ENCODE measurements at regions not wholly inside any gene's neighbourhood (a gene's known extent, or its start where the extent isn't known, plus 50 kb on each side); places are given as distances from the start of the nearest gene placed in this dataset.

GRCh38 chrX:120819126-120819525 is 56.5 kb downstream of the CT47B1 start:
- DNase-seq (ENCODE audit: low spot score) (no peak), FAIRE-seq (no peak)

DNA sequence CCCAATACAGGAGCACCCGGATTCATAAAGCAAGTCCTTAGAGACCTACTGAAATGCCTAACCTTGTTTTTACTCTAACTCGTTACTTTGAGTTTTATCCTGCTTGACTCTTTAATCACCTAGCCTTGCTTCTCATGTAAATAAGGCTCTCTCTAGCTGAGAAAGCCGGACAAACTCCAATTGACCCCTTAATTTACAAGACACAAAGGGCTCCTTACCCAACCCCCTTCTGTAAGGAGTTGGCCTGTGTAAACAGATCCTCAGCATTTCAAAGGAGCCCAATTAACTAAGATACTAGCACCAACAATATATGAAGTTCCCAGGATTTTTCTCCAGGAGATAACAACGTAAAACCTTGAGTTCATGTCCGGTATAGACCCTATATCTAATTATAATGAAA is 61.7 kb downstream of the CT47B1 start:
- FAIRE-seq (no peak), DNase-seq (ENCODE audit: low spot score) (no peak)

- DNase-seq (ENCODE audit: low spot score) = no peak
- no peak for FAIRE-seq
Measured at GRCh38 chrX:120801426-120801825, 74.2 kb downstream of the CT47B1 start.

GRCh38 chrX:120797188-120797851 is 78.3 kb downstream of the CT47B1 start:
- FAIRE-seq = no peak

GRCh38 chrX:120795301-120795700 is 80.4 kb downstream of the CT47B1 start:
- DNase-seq (ENCODE audit: low spot score) (no peak), FAIRE-seq (no peak)

More at GRCh38 chrX:120797188-120797851, 78.3 kb downstream of the CT47B1 start:
- DNase-seq (ENCODE audit: low spot score) = no peak

DNA sequence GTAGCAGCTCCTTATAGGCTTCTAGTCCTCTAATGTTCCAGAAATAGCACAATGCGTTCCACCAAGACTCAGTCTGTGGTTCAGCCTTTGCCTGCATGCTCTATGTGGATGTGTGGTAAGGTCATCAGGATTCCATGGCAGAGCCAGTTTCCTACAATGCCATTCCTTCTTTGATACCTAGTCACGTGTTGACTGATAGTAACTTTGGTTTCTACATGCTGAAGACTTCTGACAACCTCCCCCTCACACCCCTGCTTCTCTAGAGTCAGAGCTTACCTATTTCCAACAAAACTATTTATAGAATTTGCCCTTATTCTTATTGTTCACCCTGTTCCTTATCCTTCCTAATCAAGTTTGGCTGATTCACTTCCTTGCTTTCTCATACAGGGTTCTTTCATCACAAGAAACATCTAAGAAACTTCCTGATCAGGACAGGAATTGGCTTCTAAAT is 81.1 kb downstream of the CT47B1 start:
- FAIRE-seq (no peak), DNase-seq (ENCODE audit: low spot score) (no peak)

- FAIRE-seq (no peak), DNase-seq (ENCODE audit: low spot score) (no peak)
Measured at GRCh38 chrX:120793098-120793497, 82.6 kb downstream of the CT47B1 start.

DNA sequence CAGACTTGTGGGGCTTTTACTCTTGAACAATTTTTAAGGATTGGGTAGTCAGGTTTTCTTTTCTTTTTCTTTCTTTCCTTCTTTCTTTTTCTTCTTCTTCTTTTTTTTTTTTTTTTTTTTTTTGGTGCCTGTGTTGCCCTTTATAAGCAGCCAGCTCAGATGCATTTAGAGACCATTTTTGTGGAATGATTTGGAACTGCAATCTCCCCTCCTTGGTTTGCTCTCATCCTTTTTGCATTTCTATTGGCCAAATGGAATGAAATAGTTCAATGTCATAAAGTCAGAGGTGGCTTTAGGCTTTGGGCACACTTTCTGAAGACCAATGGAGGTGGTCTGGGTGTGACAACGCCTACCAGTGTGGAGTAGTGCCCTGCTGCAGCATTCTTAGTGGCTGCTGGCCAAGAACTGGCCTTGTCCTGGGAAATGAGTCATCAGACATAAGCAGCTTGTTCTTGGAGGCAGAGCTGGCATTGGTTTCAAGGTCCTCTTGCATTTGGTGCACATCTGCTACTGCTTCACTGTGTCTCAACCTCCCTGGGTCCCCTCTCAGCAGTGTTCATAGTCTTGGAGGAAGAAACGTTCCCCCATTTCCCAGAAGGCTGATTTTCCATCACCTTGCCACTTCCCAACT is 84.5 kb downstream of the CT47B1 start:
- peak; percentile 29 for DNase-seq (ENCODE audit: low spot score)
- no peak for FAIRE-seq

DNA sequence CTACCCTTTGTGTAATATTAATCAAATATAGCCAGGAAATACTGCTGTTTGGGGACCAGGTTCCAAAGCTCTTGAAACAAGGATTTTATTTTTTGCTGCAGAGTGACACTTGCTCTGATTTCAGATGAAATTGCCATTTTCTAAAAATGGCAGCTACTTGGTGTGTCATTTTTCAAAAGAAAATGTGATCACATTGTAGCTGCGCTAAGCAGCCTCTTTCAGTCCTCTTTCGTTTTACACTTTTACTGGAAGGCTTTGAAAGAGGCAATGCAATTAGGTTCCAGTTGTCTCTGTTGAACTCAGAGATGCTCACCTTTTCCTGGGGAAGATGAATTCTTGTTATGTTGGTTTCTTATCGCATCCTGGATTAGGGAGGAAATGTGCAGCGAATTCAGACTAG is 85.1 kb downstream of the CT47B1 start:
- no peak for FAIRE-seq

DNA sequence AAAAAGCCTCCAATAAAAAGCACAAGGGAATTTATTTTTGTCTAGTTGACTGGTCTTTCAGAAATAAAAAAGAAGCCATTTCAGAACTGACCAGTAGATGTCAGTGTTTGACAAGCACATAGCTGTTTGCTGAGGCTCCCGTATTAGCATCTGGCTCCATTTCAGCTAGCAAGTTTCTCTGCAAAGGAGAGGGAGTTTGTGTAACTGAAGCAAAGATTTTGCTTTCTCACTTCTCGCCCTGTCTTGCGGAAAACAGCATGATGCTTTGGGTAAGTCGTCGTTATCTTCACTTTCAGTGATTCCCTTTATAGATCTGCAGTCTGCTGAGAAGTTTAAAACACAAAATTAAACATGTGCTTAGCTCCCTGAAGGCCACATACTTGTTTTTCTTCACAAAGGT is 85.5 kb downstream of the CT47B1 start:
- FAIRE-seq (no peak), DNase-seq (ENCODE audit: low spot score) (peak; percentile 24)

More for the DNA sequence above, 85.1 kb downstream of the CT47B1 start:
- DNase-seq (ENCODE audit: low spot score) = no peak

GRCh38 chrX:120781403-120781802 is 94.3 kb downstream of the CT47B1 start:
- no peak for FAIRE-seq
- DNase-seq (ENCODE audit: low spot score) = no peak

DNA sequence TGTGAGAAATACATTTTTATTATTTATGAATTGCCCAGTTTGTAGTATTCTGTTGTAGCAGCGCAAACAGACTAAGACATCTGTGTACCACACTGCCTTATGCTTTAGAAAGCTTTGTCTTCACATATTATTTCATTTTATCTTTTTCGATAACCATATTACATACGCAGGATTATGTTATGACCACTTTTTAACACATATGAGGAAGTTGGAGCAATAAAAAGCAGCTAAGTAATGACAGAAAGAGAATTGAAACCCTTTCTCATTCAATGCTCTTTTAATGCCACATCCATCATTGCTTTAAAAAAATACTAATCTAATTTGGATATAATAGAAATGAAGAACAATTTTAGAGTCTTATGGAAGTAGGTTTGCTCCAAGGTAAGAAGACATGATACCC is 99.7 kb downstream of the CT47B1 start:
- no peak for FAIRE-seq
- DNase-seq (ENCODE audit: low spot score) = no peak

DNA sequence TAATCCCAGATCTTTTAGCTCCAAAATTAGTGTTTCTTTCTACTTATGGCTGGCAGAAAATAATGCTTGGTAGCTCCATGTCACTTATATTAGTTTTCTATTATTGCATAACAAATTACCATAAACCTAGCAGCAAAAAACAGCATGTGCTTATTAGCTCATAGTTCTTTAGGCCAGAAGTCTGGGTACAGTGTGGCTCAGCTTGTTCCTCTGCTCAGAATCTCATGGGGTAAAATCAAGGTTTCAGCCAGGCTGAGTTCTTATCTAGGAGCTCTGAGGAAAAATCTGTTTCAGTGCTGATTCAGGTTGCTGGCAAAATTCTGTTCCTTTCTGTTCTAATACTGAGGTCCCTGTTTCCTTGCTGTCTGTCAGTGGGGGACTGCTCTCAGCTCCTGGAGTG is 101.1 kb downstream of the CT47B1 start:
- DNase-seq (ENCODE audit: low spot score) = no peak
- FAIRE-seq = no peak

- FAIRE-seq = no peak
- no peak for DNase-seq (ENCODE audit: low spot score)
Measured at GRCh38 chrX:120773801-120774200, 101.9 kb downstream of the CT47B1 start.

GRCh38 chrX:120769576-120770341 is 105.9 kb downstream of the CT47B1 start:
- DNase-seq (ENCODE audit: low spot score) (peak; percentile 6), FAIRE-seq (no peak)

GRCh38 chrX:120768681-120769080 is 107.0 kb downstream of the CT47B1 start:
- no peak for FAIRE-seq
- peak; percentile 3 for DNase-seq (ENCODE audit: low spot score)

DNA sequence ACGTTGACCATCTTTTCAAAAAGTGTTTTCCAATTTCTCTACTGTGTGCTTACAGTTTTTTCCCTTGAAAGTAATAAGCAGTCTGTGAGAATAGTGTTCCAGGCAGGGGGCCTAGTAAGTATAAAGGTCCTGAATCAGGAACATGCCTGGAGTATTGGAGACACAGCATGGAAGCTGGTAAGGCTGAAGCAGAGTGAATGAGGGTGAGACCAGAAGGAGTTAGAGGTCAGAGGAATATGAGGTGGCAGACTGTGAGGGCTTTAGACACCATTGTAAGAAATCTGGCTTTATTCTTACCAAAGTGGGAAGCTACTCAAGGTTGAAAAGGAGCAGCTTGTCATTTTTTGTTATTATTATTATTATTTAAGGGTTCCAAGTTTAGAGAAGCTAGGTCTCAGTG is 107.4 kb downstream of the CT47B1 start:
- no peak for DNase-seq (ENCODE audit: low spot score)
- no peak for FAIRE-seq

GRCh38 chrX:120763269-120763668 is 112.4 kb downstream of the CT47B1 start:
- FAIRE-seq (no peak), DNase-seq (ENCODE audit: low spot score) (no peak)

DNA sequence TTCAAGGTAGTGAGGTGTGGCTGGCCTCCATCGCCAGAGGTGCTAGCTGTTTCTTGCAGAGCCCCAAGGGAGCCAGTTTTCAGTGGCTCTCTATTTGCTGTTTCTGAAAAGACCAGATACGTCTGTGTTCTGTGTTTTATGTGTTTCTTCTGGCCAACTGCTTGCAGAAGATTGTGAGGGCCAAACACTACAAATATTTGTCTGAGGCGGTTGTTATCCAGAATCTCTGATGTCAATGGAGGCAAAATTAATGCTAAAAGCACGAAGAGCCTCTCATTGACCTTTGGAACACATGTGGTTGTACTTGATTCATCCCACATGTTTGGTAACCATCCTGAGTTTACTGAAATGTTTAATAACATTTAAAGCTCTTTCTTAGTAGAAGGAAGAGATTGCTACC is 113.9 kb downstream of the CT47B1 start:
- FAIRE-seq = no peak
- DNase-seq (ENCODE audit: low spot score) = no peak

DNA sequence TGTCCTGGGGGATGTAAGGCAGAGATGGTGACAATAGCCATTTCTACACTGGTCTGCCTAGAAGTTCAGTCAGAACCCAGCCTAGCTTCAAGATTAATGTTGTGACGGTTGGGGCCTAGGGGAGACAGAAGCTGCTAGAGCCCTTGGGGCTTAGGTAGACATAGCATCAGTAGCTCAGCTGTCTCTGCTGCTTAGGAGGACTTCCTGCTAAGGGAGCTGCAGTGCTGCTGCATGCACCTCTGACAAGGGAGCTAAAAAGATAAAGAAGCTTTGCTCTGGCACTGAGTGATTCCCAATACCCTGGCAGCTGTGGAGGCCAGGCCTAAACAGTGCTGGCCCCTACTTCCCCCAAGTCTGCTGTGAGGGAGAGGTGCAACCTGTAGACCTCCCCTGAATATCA is 116.0 kb downstream of the CT47B1 start:
- FAIRE-seq (no peak), DNase-seq (ENCODE audit: low spot score) (no peak)

DNA sequence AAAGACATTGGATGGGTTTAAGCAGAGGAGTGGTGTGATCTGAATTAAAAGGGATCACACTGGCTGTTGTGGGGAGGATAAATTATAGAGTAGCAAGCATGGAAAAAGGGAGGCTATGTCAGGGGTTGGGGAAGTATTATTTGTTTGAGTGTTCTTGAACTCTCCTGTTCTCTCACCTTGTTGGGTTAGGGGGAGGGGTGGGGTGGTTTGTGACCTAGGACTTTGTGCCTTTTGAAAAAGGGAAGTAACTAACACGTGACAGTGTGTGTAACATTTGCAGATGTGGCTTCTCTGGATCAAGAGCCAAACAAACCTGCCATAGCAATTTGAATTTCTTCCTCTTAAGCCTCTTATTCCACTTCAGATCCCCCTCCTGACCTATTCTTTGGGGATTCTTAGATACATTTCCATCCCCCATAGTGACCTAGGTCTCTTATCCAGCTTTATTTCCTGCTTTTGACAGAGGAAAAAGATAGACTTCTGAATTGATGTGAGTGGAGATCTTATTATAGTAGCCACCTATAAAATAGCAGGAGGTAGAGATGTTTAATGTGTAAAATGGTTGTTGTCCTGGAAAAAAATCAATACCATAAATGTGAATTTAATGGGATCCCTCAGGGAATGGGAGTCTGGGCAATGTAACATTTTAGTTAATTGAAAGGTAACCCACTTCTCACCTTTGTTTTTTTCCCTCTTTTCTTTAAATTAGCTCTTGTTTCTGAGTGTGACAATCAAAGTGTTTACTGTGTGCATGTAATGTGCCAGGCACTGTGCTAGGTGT is 120.4 kb downstream of the CT47B1 start:
- DNase-seq (ENCODE audit: low spot score) = no peak
- no peak for FAIRE-seq
